ENCODE measurements at regions not wholly inside any gene's neighbourhood (a gene's known extent, or its start where the extent isn't known, plus 50 kb on each side); places are given as distances from the start of the nearest gene placed in this dataset.

DNA sequence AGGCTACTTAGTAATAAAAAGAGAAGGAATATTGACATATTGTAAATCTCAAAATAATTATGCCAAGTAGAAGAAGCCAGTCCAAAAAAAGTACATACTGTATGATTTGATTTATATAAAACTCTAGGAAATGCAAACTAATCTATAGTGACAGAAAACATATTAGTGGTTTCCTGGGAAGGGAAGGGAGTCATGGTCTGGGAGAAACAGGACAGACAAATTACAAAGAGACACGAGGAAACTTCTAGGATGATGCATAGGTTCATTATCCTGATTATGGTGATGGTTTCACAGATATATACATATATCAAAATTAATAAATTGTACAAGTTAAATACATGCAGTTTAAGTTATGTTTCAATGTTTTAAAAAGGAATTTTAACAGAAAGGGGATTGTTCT is 81.0 kb upstream of the GOLGA8B start:
- no peaks in the 10 kb centered on the region for H3K9me3 Mint-ChIP-seq
- no peaks in the 10 kb centered on the region for H3K36me3 Mint-ChIP-seq (ENCODE audit: low read depth)
- DNase-seq: no peak
- H3K4me1 Mint-ChIP-seq: no peaks in the 10 kb centered on the region
- no peak overlapping the region for H3K4me3 Mint-ChIP-seq
- H3K27me3 Mint-ChIP-seq (ENCODE audit: low read depth, poor library complexity): peaks cover 37% of the 10 kb centered on the region
- no peak overlapping the region for H3K27ac Mint-ChIP-seq
- TF ChIP-seq, protein P1, sequence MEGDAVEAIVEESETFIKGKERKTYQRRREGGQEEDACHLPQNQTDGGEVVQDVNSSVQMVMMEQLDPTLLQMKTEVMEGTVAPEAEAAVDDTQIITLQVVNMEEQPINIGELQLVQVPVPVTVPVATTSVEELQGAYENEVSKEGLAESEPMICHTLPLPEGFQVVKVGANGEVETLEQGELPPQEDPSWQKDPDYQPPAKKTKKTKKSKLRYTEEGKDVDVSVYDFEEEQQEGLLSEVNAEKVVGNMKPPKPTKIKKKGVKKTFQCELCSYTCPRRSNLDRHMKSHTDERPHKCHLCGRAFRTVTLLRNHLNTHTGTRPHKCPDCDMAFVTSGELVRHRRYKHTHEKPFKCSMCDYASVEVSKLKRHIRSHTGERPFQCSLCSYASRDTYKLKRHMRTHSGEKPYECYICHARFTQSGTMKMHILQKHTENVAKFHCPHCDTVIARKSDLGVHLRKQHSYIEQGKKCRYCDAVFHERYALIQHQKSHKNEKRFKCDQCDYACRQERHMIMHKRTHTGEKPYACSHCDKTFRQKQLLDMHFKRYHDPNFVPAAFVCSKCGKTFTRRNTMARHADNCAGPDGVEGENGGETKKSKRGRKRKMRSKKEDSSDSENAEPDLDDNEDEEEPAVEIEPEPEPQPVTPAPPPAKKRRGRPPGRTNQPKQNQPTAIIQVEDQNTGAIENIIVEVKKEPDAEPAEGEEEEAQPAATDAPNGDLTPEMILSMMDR (IDR thresholded peaks at IDR 0.05): no peak

DNA sequence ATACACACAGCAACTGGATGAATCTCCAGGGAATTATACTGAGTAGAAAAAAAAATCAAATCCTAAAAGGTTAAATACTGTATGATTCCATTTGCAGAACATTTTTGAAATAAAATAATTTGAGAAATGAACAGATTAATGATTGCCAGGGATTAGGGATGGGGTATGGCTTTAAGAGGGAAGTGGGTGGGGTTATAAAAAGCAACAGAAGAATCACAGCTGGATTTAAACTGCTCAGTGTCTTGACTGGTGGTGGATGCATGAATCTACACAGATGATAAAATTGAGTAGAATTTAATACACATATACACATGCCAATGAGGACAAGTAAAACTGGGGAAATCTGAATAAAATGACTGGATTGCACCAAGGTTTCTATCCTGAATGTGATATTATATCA is 79.7 kb upstream of the GOLGA8B start:
- DNase-seq: no peak
- Mint-ChIP-seq H3K36me3 (ENCODE audit: low read depth) (no peaks in the 10 kb centered on the region), H3K9me3 (no peaks in the 10 kb centered on the region), H3K4me1 (no peaks in the 10 kb centered on the region), H3K4me3 (no peak overlapping the region), H3K27me3 (ENCODE audit: low read depth, poor library complexity) (peaks cover 31% of the 10 kb centered on the region), H3K27ac (no peak overlapping the region)
- TF ChIP-seq, protein P1 (IDR thresholded peaks at IDR 0.05): no peak

DNA sequence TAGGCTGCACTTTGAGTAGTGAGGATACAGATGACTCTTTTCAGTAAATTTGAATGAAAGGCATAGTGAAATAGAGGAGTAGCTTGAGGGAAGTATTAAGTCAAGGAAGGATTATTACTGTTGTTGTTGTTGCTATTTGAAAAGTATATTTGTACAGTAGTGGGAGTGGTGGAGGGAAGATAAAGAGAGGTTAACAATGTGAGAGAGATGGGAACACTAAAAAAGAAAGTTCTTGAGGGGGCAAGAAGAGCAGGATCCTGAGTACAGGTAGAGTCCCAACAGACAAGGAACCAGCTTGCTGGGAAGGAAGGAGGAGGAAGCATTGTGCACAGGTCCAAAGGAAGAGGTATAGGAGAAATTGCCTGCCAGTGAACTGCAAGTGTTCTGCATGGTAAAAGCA is 75.6 kb upstream of the GOLGA8B start:
- H3K36me3 Mint-ChIP-seq (ENCODE audit: low read depth): no peaks in the 10 kb centered on the region
- no peak for DNase-seq
- no peak overlapping the region for H3K4me3 Mint-ChIP-seq
- H3K27ac Mint-ChIP-seq: no peak overlapping the region
- TF ChIP-seq, protein P1 (IDR thresholded peaks at IDR 0.05): no peak
- H3K9me3 Mint-ChIP-seq: no peaks in the 10 kb centered on the region
- no peaks in the 10 kb centered on the region for H3K4me1 Mint-ChIP-seq
- peaks cover 27% of the 10 kb centered on the region for H3K27me3 Mint-ChIP-seq (ENCODE audit: low read depth, poor library complexity)

DNA sequence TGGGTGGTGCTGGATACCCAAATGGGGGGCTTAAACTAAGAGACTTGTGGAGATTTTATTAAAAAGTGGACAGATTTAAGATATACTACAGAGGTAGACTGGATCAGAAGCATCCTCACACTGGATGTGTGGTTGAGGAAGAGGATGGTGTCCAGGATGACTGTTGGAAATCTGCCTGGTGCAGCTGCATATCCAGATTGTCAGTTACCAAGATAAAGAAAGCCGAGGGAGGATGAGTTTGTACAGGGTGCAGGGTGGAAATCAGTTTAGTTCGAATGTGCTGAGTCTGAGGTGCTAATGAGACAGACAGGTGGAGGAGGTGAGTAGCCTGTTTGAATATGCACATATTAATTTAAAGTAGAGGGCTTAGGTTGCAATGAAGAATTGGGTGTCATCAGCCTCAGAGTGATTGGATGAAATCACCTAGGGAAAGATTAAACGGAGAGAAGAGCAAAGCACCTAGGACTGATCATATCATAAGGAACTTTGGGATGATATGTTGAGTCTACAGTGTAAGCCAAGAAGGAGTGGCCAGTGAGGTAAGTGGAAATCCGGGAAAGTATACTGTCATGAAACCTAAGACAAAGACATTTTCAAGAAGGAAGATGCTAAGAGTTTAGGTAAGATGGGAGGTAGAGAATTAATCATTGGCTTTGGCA is 74.1 kb upstream of the GOLGA8B start:
- no peak for DNase-seq
- TF ChIP-seq, protein P1 (IDR thresholded peaks at IDR 0.05): no peak
- H3K36me3 Mint-ChIP-seq (ENCODE audit: low read depth): no peaks in the 10 kb centered on the region

DNA sequence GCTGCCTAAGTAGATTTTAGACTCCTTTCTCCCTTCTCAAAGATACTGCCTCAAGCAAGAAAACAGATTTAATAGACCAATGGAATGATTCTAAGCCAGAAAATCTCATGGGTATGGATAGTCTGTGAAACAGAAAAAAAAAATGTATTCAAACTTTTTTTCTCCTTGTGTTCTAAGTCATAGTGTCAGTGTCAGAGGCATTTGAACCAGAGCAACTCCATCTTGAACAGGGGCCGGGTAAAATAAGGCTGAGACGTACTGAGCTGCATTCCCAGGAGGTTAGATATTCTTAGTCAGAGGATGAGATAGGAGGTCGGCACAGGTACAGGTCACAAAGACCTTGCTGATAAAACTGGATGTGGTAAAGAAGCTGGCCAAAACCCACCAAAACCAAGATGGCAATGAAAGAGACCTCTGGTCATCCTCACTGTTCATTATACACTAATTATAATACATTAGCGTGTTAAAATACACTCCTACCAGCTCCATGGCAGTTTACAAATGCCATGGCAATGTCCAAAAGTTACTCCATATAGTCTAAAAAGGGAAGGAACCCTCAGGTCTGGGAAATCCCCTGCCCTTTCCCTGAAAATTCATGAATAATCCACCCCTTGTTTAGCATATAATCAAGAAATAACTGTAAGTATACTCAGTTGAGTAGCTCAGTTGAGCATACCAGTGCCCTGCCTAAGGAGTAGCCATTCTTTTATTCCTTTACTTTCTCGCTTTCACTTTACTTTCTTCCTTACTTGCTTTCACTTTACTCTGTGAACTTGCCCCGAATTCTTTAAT is 72.8 kb upstream of the GOLGA8B start:
- TF ChIP-seq, protein P1 (IDR thresholded peaks at IDR 0.05): no peak
- no peak overlapping the region for H3K27ac Mint-ChIP-seq
- H3K27me3 Mint-ChIP-seq (ENCODE audit: low read depth, poor library complexity): peaks cover 14% of the 10 kb centered on the region
- no peak overlapping the region for H3K4me3 Mint-ChIP-seq
- no peaks in the 10 kb centered on the region for H3K9me3 Mint-ChIP-seq
- no peaks in the 10 kb centered on the region for H3K4me1 Mint-ChIP-seq
- DNase-seq: no peak
- no peaks in the 10 kb centered on the region for H3K36me3 Mint-ChIP-seq (ENCODE audit: low read depth)

More for the DNA sequence above, 74.1 kb upstream of the GOLGA8B start:
- Mint-ChIP-seq H3K4me3 (no peak overlapping the region), H3K9me3 (no peaks in the 10 kb centered on the region), H3K27ac (no peak overlapping the region), H3K27me3 (ENCODE audit: low read depth, poor library complexity) (peaks cover 17% of the 10 kb centered on the region), H3K4me1 (no peaks in the 10 kb centered on the region)

All from nephron progenitor cell (in vitro differentiated cells).